H9 (cell line): ENCODE measurements at regions not wholly inside any gene's neighbourhood (a gene's known extent, or its start where the extent isn't known, plus 50 kb on each side); places are given as distances from the start of the nearest gene placed in this dataset.

Source experiments
- DNase-seq: peaks from one replicate; pipeline ENCODE4 v3.0.0-alpha.2; 2017
- H2AFZ ChIP-seq: one replicate; pipeline ENCODE4 v1.6.1; 2013; ENCODE audit warnings: mild to moderate bottlenecking, low read length, control low read depth, moderate library complexity
- H2AK5ac ChIP-seq: 2 replicates; pipeline ENCODE4 v1.6.1; 2013; ENCODE audit warnings: low read length, control low read depth, mixed read lengths; ENCODE audit not compliant: insufficient read length
- H2BK120ac ChIP-seq: one replicate; pipeline ENCODE4 v1.6.1; 2013; ENCODE audit warnings: low read depth, mild to moderate bottlenecking, low read length, control low read depth, inconsistent platforms; ENCODE audit not compliant: poor library complexity, severe bottlenecking
- H2BK12ac ChIP-seq: 2 replicates; pipeline ENCODE4 v1.6.1; 2013; ENCODE audit warnings: low read length, control low read depth, mixed read lengths, low read depth; ENCODE audit not compliant: insufficient read length
- H2BK15ac ChIP-seq: 2 replicates; pipeline ENCODE4 v1.6.1; 2013; ENCODE audit warnings: low read depth, low read length, control low read depth
- H2BK20ac ChIP-seq: one replicate; pipeline ENCODE4 v1.6.1; 2013; ENCODE audit warnings: low read depth, mild to moderate bottlenecking, low read length, control low read depth, inconsistent platforms; ENCODE audit not compliant: poor library complexity, severe bottlenecking
- H2BK5ac ChIP-seq: 2 replicates; pipeline ENCODE4 v1.6.1; 2013; ENCODE audit warnings: low read length, control low read depth, mixed read lengths; ENCODE audit not compliant: insufficient read length
- H3K14ac ChIP-seq: 2 replicates; pipeline ENCODE4 v1.6.1; 2013; ENCODE audit warnings: low read length, control low read depth; ENCODE audit not compliant: insufficient read depth
- H3K18ac ChIP-seq: 2 replicates; pipeline ENCODE4 v1.6.1; 2013; ENCODE audit warnings: low read depth, mild to moderate bottlenecking, mixed read lengths, low read length, control low read depth; ENCODE audit not compliant: insufficient read length
- H3K23ac ChIP-seq: 2 replicates; pipeline ENCODE4 v1.6.1; 2013; ENCODE audit warnings: low read length, control low read depth, mixed read lengths, low read depth; ENCODE audit not compliant: insufficient read length
- H3K23me2 ChIP-seq: 2 replicates; pipeline ENCODE4 v1.6.1; 2013; ENCODE audit warnings: low read depth, mild to moderate bottlenecking, mixed read lengths, low read length, control low read depth; ENCODE audit not compliant: insufficient read length, poor library complexity, severe bottlenecking
- H3K27ac ChIP-seq: 2 replicates; pipeline ENCODE4 v1.5.1; 2013; ENCODE audit warnings: low read length, control low read depth, mixed read lengths, low read depth; ENCODE audit not compliant: insufficient read length
- H3K27me3 ChIP-seq: 2 replicates; pipeline ENCODE4 v1.6.1; 2013; ENCODE audit warnings: low read length, control low read depth, inconsistent platforms; ENCODE audit not compliant: insufficient read depth
- H3K4ac ChIP-seq: 2 replicates; pipeline ENCODE4 v1.6.1; 2013; ENCODE audit warnings: low read depth, mild to moderate bottlenecking, control low read depth, inconsistent platforms, low read length, moderate library complexity
- H3K4me1 ChIP-seq: 2 replicates; pipeline ENCODE4 v1.6.1; 2013; ENCODE audit warnings: low read length, control low read depth, inconsistent platforms; ENCODE audit not compliant: insufficient read depth
- H3K4me2 ChIP-seq: 2 replicates; pipeline ENCODE4 v1.6.1; 2013; ENCODE audit warnings: low read length, control low read depth, mixed read lengths; ENCODE audit not compliant: insufficient read length, insufficient read depth
- H3K56ac ChIP-seq: 2 replicates; pipeline ENCODE4 v1.6.1; 2013; ENCODE audit warnings: low read depth, mild to moderate bottlenecking, mixed read lengths, low read length, control low read depth; ENCODE audit not compliant: insufficient read length
- H3K79me1 ChIP-seq: 2 replicates; pipeline ENCODE4 v1.6.1; 2013; ENCODE audit warnings: low read depth, mild to moderate bottlenecking, moderate library complexity, low read length, control low read depth, inconsistent platforms; ENCODE audit not compliant: insufficient read depth, poor library complexity, severe bottlenecking
- H3K79me2 ChIP-seq: 2 replicates; pipeline ENCODE4 v1.6.1; 2013; ENCODE audit warnings: low read length, control low read depth, inconsistent platforms; ENCODE audit not compliant: insufficient read depth
- H3K9ac ChIP-seq: 2 replicates; pipeline ENCODE4 v1.6.1; 2013; ENCODE audit warnings: low read length, control low read depth, mixed read lengths; ENCODE audit not compliant: insufficient read length; ENCODE audit errors: extremely low read depth
- H3K9me3 ChIP-seq: one replicate; pipeline ENCODE4 v1.6.1; 2013; ENCODE audit warnings: low read depth, low read length, inconsistent platforms; ENCODE audit not compliant: control insufficient read depth
- H3T11ph ChIP-seq: one replicate; pipeline ENCODE4 v1.6.1; 2013; ENCODE audit warnings: mild to moderate bottlenecking, low read length, control low read depth, inconsistent platforms
- H4K20me1 ChIP-seq: one replicate; pipeline ENCODE4 v1.6.1; 2013; ENCODE audit not compliant: control insufficient read depth, insufficient read length, insufficient read depth
- H4K5ac ChIP-seq: 2 replicates; pipeline ENCODE4 v1.6.1; 2013; ENCODE audit warnings: low read depth, mild to moderate bottlenecking, mixed read lengths, low read length, control low read depth; ENCODE audit not compliant: insufficient read length
- H4K8ac ChIP-seq: replicated peaks from 2 replicates; pipeline ENCODE4 v1.6.1; 2013; ENCODE audit warnings: low read length, control low read depth, mixed read lengths, low read depth; ENCODE audit not compliant: insufficient read length
- H4K91ac ChIP-seq: 2 replicates; pipeline ENCODE4 v1.6.1; 2013; ENCODE audit warnings: low read depth, mild to moderate bottlenecking, moderate library complexity, mixed read lengths, low read length, control low read depth; ENCODE audit not compliant: insufficient read length
- H3K27ac Mint-ChIP-seq, 3 experiments: 2 replicates in 2 of 3; 3 replicates in 1 of 3; pipeline ENCODE4 v1.8.0; 2020 to 2021; ENCODE audit warnings: mixed read lengths in 3 of 3, mild to moderate bottlenecking in 1 of 3, moderate library complexity in 1 of 3
- H3K27me3 Mint-ChIP-seq: 2 replicates; pipeline ENCODE4 v1.8.0; 2021; ENCODE audit warnings: low read depth, mild to moderate bottlenecking, moderate library complexity, mixed read lengths
- H3K36me3 Mint-ChIP-seq, 3 experiments: 2 replicates in 2 of 3; 3 replicates in 1 of 3; pipeline ENCODE4 v1.8.0; 2020 to 2021; ENCODE audit warnings: low read depth in 3 of 3, mixed read lengths in 3 of 3; ENCODE audit not compliant: insufficient read depth in 1 of 3
- H3K4me1 Mint-ChIP-seq, 2 experiments: 2 replicates each; pipeline ENCODE4 v1.8.0; 2020; ENCODE audit warnings: mixed read lengths in 2 of 2
- H3K4me3 Mint-ChIP-seq, 2 experiments: 2 replicates in 1 of 2; 3 replicates in 1 of 2; pipeline ENCODE4 v1.8.0; 2020 to 2021; ENCODE audit warnings: mild to moderate bottlenecking in 2 of 2, mixed read lengths in 2 of 2, moderate library complexity in 1 of 2
- H3K9me3 Mint-ChIP-seq, 2 experiments: 2 replicates in 1 of 2; 3 replicates in 1 of 2; pipeline ENCODE4 v1.8.0; 2020; ENCODE audit warnings: mild to moderate bottlenecking in 2 of 2, mixed read lengths in 2 of 2, moderate library complexity in 1 of 2
- CTCF ChIP-seq: fragments of 200-600 bp; sonication (generic); conservative IDR thresholded peaks from 3 replicates; pipeline ENCODE4 v1.8.0; 2021; ENCODE audit warnings: antibody characterized with exemption, mild to moderate bottlenecking
- WGBS: extraction: QIAGEN DNeasy Blood & Tissue Kit; methylation state at CpG from one replicate; pipeline ENCODE4 v1.1.7; 2013; ENCODE audit warnings: missing lambda C conversion rate, low lambda C conversion rate, mixed read lengths; ENCODE audit not compliant: insufficient read length; ENCODE audit errors: extremely low coverage; 5-methylcytosine and 5-hydroxymethylcytosine counted together

GRCh38 chr10:59020502-59020901 lies 155.9 kb upstream of the PHYHIPL start:
- H4K5ac ChIP-seq, result no peak overlapping the region
- Mint-ChIP-seq H3K36me3 (no peaks in the 10 kb centered on the region), H3K9me3 (no peaks in the 10 kb centered on the region), H3K4me3 (no peak overlapping the region), H3K27ac (no peak overlapping the region; a peak in 1 of 7 replicates), H3K27me3 (no peaks in the 10 kb centered on the region; the same call in 1 of the 2 replicates), H3K4me1 (peaks cover 6% of the 10 kb centered on the region in 2 experiments)
- WGBS, result no CpG with 5 or more reads among the region's 4 CpGs
- no peak overlapping the region for H3T11ph ChIP-seq
- no peak overlapping the region for H2BK20ac ChIP-seq
- no peak overlapping the region for H2BK12ac ChIP-seq
- no peak overlapping the region for H3K27ac ChIP-seq
- no peaks in the 10 kb centered on the region for H3K27me3 ChIP-seq
- H3K9ac ChIP-seq, result no peak overlapping the region
- H3K23ac ChIP-seq, result no peak overlapping the region
- H4K91ac ChIP-seq, result no peak overlapping the region
- no peak for DNase-seq
- H2BK120ac ChIP-seq, result no peak overlapping the region
- no peaks in the 10 kb centered on the region for H3K9me3 ChIP-seq
- no peak overlapping the region for H3K4ac ChIP-seq
- no peak overlapping the region for H2AK5ac ChIP-seq
- H2BK5ac ChIP-seq, result no peak overlapping the region
- H4K20me1 ChIP-seq, result no peaks in the 10 kb centered on the region
- no peak for TF ChIP-seq CTCF
- H3K18ac ChIP-seq, result no peak overlapping the region
- H2BK15ac ChIP-seq, result no peak overlapping the region
- H3K79me2 ChIP-seq, result no peaks in the 10 kb centered on the region
- no peaks in the 10 kb centered on the region for H3K79me1 ChIP-seq
- no peak overlapping the region for H3K56ac ChIP-seq
- H3K4me2 ChIP-seq, result no peak overlapping the region
- H3K14ac ChIP-seq, result no peak overlapping the region
- no peaks in the 10 kb centered on the region for H3K4me1 ChIP-seq
- H3K23me2 ChIP-seq, result no peaks in the 10 kb centered on the region
- H2AFZ ChIP-seq, result no peak overlapping the region
- no peak overlapping the region for H4K8ac ChIP-seq
